ENCODE measurements at regions not wholly inside any gene's neighbourhood (a gene's known extent, or its start where the extent isn't known, plus 50 kb on each side); places are given as distances from the start of the nearest gene placed in this dataset.

GRCh38 chr7:145151676-145152075 lies 315.8 kb upstream of the TPK1 start:
- Histone ChIP-seq H3K4ac (replicated peaks; ENCODE audit: insufficient read length, low read depth, low read length) (no peak overlapping the region), H3K79me1 (ENCODE audit: low read depth, low read length) (no peaks in the 10 kb centered on the region), H3K23ac (ENCODE audit: insufficient read length) (no peak overlapping the region), H2BK120ac (replicated peaks; ENCODE audit: low read depth, low read length) (no peak overlapping the region), H4K8ac (ENCODE audit: extremely low read depth, insufficient read depth, low read length) (no peak overlapping the region), H4K91ac (replicated peaks; ENCODE audit: insufficient read length, low read length) (no peak overlapping the region), H3K56ac (replicated peaks; ENCODE audit: insufficient read length, low read depth, low read length) (no peak overlapping the region), H2BK5ac (ENCODE audit: low read depth, low read length) (no peak overlapping the region), H2AK5ac (ENCODE audit: low read depth, low read length) (no peak overlapping the region), H4K5ac (ENCODE audit: insufficient read length, low read depth, low read length) (no peak overlapping the region), H2BK12ac (ENCODE audit: low read depth, low read length) (no peak overlapping the region), H3K23me2 (ENCODE audit: low read depth, low read length) (no peaks in the 10 kb centered on the region), H4K20me1 (replicated peaks in 1 of 2; ENCODE audit: control insufficient read depth in 1 of 2, insufficient read depth in 2 of 2, low read length in 2 of 2) (no peaks in the 10 kb centered on the region), H3K18ac (ENCODE audit: extremely low read depth, low read length) (no peak overlapping the region), H3K14ac (ENCODE audit: insufficient read length) (no peak overlapping the region), H3K27me3 (replicated peaks in 1 of 4; ENCODE audit: control insufficient read depth in 3 of 4, extremely low read depth in 1 of 4, insufficient read depth in 3 of 4, low read length in 3 of 4) (no peaks in the 10 kb centered on the region), H2BK15ac (ENCODE audit: low read length) (no peak overlapping the region), H3K36me3 (ENCODE audit: control insufficient read depth in 2 of 4, insufficient read depth in 4 of 4, low read length in 3 of 4) (no peaks in the 10 kb centered on the region), H3K79me2 (ENCODE audit: control insufficient read depth in 1 of 2, insufficient read depth in 2 of 2, low read length in 2 of 2) (no peaks in the 10 kb centered on the region), H2BK20ac (ENCODE audit: low read length) (no peak overlapping the region), H3K4me3 (ENCODE audit: extremely low read depth in 1 of 4, insufficient read depth in 2 of 4, low read depth in 3 of 4, low read length in 4 of 4) (no peak overlapping the region), H3K9me3 (ENCODE audit: insufficient read depth in 2 of 2, low read depth in 1 of 2, low read length in 1 of 2) (no peaks in the 10 kb centered on the region), H2AFZ (ENCODE audit: low read length) (no peak overlapping the region), H3K4me2 (ENCODE audit: insufficient read depth in 1 of 2, low read depth in 2 of 2, low read length in 2 of 2) (no peak overlapping the region), H3K27ac (ENCODE audit: low read depth, low read length) (no peak overlapping the region), H3K9ac (replicated peaks in 1 of 4; ENCODE audit: extremely low read depth in 1 of 4, low read depth in 3 of 4, low read length in 3 of 4) (no peak overlapping the region), H3K4me1 (replicated peaks in 1 of 4; ENCODE audit: control insufficient read depth in 3 of 4, insufficient read depth in 4 of 4, low read length in 3 of 4) (no peaks in the 10 kb centered on the region)
- FAIRE-seq (no peak), DNase-seq (ENCODE audit: low read depth in 1 of 2, low spot score in 2 of 2) (no peak)
- CTCF ChIA-PET (ENCODE audit: partially characterized antibody), result interaction anchor here (0.7 to 1.0 kb wide), 3 partner anchors 17 to 1749 kb away, joined by 3 read pairs; no protein-coding TSS in a partner anchor
- WGBS, 2 experiments (ENCODE audit: extremely low coverage in 1 of 2, insufficient coverage in 1 of 2, insufficient read length in 1 of 2, insufficient replicate concordance in 2 of 2, low coverage in 1 of 2, low lambda C conversion rate in 2 of 2, missing lambda C conversion rate in 1 of 2), result 80% methylated on average over 11 of the region's 11 CpGs; no CpG with 5 or more reads in 1 of the 2 experiments
- POLR2A ChIA-PET (ENCODE audit: partially characterized antibody), result no interaction called here
- no peak for TF ChIP-seq CBX8 (IDR thresholded peaks at IDR 0.05; ENCODE audit: borderline replicate concordance, low read depth, low read length)
- TF ChIP-seq SIX5 (IDR thresholded peaks at IDR 0.05; ENCODE audit: low read depth, low read length), result no peak
- TF ChIP-seq KDM4A (IDR thresholded peaks at IDR 0.05; ENCODE audit: low read depth, low read length, severe bottlenecking), result no peak
- TF ChIP-seq SRF (IDR thresholded peaks at IDR 0.05; ENCODE audit: low read depth, low read length), result no peak
- no peak for TF ChIP-seq FOSL1 (IDR thresholded peaks at IDR 0.05; ENCODE audit: insufficient read depth, low read depth, low read length)
- no peak for TF ChIP-seq JUN (IDR thresholded peaks at IDR 0.05; ENCODE audit: low read depth, low read length)
- no peak for TF ChIP-seq NRF1 (IDR thresholded peaks at IDR 0.05; ENCODE audit: low read depth, low read length)
- TF ChIP-seq KDM1A (IDR thresholded peaks at IDR 0.05; ENCODE audit: borderline replicate concordance, low read length), result no peak
- TF ChIP-seq NANOG (IDR thresholded peaks at IDR 0.05; ENCODE audit: insufficient read depth, low read depth, low read length, poor library complexity, severe bottlenecking), result no peak
- no peak for TF ChIP-seq TAF7 (optimal IDR thresholded peaks at IDR 0.05; ENCODE audit: borderline replicate concordance, low read depth, low read length)
- no peak for TF ChIP-seq EGR1 (IDR thresholded peaks at IDR 0.05; ENCODE audit: borderline replicate concordance, low read depth, low read length)
- no peak for TF ChIP-seq GABPA (IDR thresholded peaks at IDR 0.05; ENCODE audit: borderline replicate concordance, insufficient read depth, low read length)
- TF ChIP-seq CHD1 (IDR thresholded peaks at IDR 0.05; ENCODE audit: low read depth, low read length), result no peak
- no peak for TF ChIP-seq RFX5 (IDR thresholded peaks at IDR 0.05; ENCODE audit: borderline replicate concordance, low read depth, low read length)
- TF ChIP-seq RBBP5 (IDR thresholded peaks at IDR 0.05; ENCODE audit: borderline replicate concordance, low read depth, low read length), result no peak
- no peak for TF ChIP-seq JUND (IDR thresholded peaks at IDR 0.05; ENCODE audit: low read length)
